Prostate gland (tissue), 2 donors: ENCODE measurements at regions not wholly inside any gene's neighbourhood (a gene's known extent, or its start where the extent isn't known, plus 50 kb on each side); places are given as distances from the start of the nearest gene placed in this dataset.

Experiments used
- CTCF ChIP-seq, 4 experiments: fragments of 200-600 bp in 2 of 4; fragments of 450-650 bp in 2 of 4; sonication (generic) in 2 of 4; IDR thresholded peaks; 1 replicate in 3 of 4; 2 replicates in 1 of 4; pipeline ENCODE4 v1.5.1; 2016 to 2019; ENCODE audit warnings: antibody characterized with exemption in 4 of 4, mild to moderate bottlenecking in 2 of 4, moderate library complexity in 2 of 4
- POLR2A ChIP-seq: fragments of 450-650 bp; IDR thresholded peaks from one replicate; pipeline ENCODE4 v1.6.1; 2016; ENCODE audit warnings: antibody characterized with exemption, mild to moderate bottlenecking
- POLR2AphosphoS5 ChIP-seq: sonication (generic); formaldehyde crosslinking; IDR thresholded peaks from one replicate; pipeline ENCODE4 v1.6.1; 2017; ENCODE audit warnings: antibody characterized with exemption

DNA sequence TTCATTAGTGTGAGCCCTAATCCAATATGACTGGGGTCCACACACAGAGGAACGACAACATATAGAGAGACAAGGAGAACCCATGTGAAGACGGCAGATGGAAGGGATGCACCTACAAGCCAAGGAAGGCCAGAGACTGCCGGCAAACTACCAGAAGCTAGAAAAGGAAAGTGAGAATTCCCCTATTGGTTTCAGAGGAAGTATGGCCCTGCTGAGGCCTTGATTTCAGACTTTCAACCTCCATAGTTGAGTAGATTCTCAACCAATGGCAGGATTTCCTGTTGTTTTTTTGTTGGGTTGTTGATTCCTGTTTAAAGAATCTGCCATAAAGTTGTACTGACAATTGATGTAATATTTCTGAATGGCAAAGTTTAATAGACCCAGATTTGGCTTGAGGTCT lies 241.5 kb downstream of the SATB2 start:
- TF ChIP-seq POLR2AphosphoS5 (no peak), CTCF (IDR thresholded peaks at IDR 0.05) (no peak), POLR2A (no peak)
